Ishikawa (cell line): ENCODE measurements at regions not wholly inside any gene's neighbourhood (a gene's known extent, or its start where the extent isn't known, plus 50 kb on each side); places are given as distances from the start of the nearest gene placed in this dataset.

Experiments
- EP300 ChIP-seq: IDR thresholded peaks from 2 replicates; pipeline ENCODE4 v1.6.1; 2012; ENCODE audit warnings: borderline replicate concordance
- FOXM1 ChIP-seq: IDR thresholded peaks from 2 replicates; pipeline ENCODE4 v1.6.1; 2012; ENCODE audit warnings: low read depth, borderline replicate concordance
- RAD21 ChIP-seq: IDR thresholded peaks from 2 replicates; pipeline ENCODE4 v1.6.1; 2012; ENCODE audit warnings: low read depth
- REST ChIP-seq: IDR thresholded peaks from 2 replicates; pipeline ENCODE4 v1.6.1; 2012; ENCODE audit warnings: low read depth, mild to moderate bottlenecking
- TAF1 ChIP-seq: IDR thresholded peaks from 2 replicates; pipeline ENCODE4 v1.6.1; 2012; ENCODE audit warnings: low read depth, mild to moderate bottlenecking
- USF1 ChIP-seq: IDR thresholded peaks from 2 replicates; pipeline ENCODE4 v1.6.1; 2012

GRCh38 chr12:17579205-17580026 lies 510.6 kb downstream of the RERGL start:
- TF ChIP-seq TAF1, result no peak
- no peak for TF ChIP-seq RAD21
- no peak for TF ChIP-seq FOXM1
- no peak for TF ChIP-seq REST
- no peak for TF ChIP-seq EP300
- no peak for TF ChIP-seq USF1
